IPS-NIHi11 (cell line): ENCODE measurements at regions not wholly inside any gene's neighbourhood (a gene's known extent, or its start where the extent isn't known, plus 50 kb on each side); places are given as distances from the start of the nearest gene placed in this dataset.

Experiments used
- DNase-seq: peaks from one replicate; pipeline ENCODE4 v3.0.0; 2012; ENCODE audit warnings: mixed read lengths, low spot score

- DNase-seq = no peak
These were observed 614.8 kb upstream of the AGA start for GRCh38 chr4:178056996-178057395.

GRCh38 chr4:178063568-178063967, 621.3 kb upstream of the AGA start:
- DNase-seq = no peak

- DNase-seq = no peak
These were observed 624.2 kb upstream of the AGA start for GRCh38 chr4:178066338-178066941.

GRCh38 chr4:178068136-178068535, 625.9 kb upstream of the AGA start:
- DNase-seq = no peak

- no peak for DNase-seq
These were observed 627.9 kb upstream of the AGA start for GRCh38 chr4:178070163-178070562.

- DNase-seq = no peak
These were observed 638.1 kb upstream of the AGA start for GRCh38 chr4:178080312-178080711.

GRCh38 chr4:178081176-178081575, 638.9 kb upstream of the AGA start:
- no peak for DNase-seq

GRCh38 chr4:178081896-178082295, 639.7 kb upstream of the AGA start:
- DNase-seq = no peak

GRCh38 chr4:178082906-178083305, 640.7 kb upstream of the AGA start:
- no peak for DNase-seq

- no peak for DNase-seq
These were observed 641.7 kb upstream of the AGA start for GRCh38 chr4:178083968-178084367.

- peak; percentile 33 for DNase-seq
These were observed 644.1 kb upstream of the AGA start for GRCh38 chr4:178086320-178086719.

- DNase-seq = no peak
These were observed 648.6 kb upstream of the AGA start for GRCh38 chr4:178090640-178091411.

GRCh38 chr4:178102139-178102538, 659.9 kb upstream of the AGA start:
- no peak for DNase-seq

- no peak for DNase-seq
These were observed 663.0 kb upstream of the AGA start for GRCh38 chr4:178105242-178105641.

- DNase-seq = no peak
These were observed 694.6 kb upstream of the AGA start for GRCh38 chr4:178136736-178137345.

GRCh38 chr4:178137732-178138471, 695.7 kb upstream of the AGA start:
- no peak for DNase-seq

- no peak for DNase-seq
These were observed 696.3 kb upstream of the AGA start for GRCh38 chr4:178138491-178138890.

GRCh38 chr4:178140326-178140915, 698.2 kb upstream of the AGA start:
- DNase-seq = no peak

GRCh38 chr4:178142724-178143123, 700.5 kb upstream of the AGA start:
- no peak for DNase-seq

GRCh38 chr4:178148106-178148505, 705.9 kb upstream of the AGA start:
- DNase-seq = no peak

- no peak for DNase-seq
These were observed 723.2 kb upstream of the AGA start for GRCh38 chr4:178165251-178165950.

GRCh38 chr4:178165951-178166308, 723.7 kb upstream of the AGA start:
- peak; percentile 14 for DNase-seq
